HFF-Myc (cell line): ENCODE measurements at regions not wholly inside any gene's neighbourhood (a gene's known extent, or its start where the extent isn't known, plus 50 kb on each side); places are given as distances from the start of the nearest gene placed in this dataset.

Source experiments
- DNase-seq: peaks from one replicate; pipeline ENCODE4 v3.0.0-alpha.2; 2011; ENCODE audit warnings: low read depth; ENCODE audit errors: extremely low read depth
- H3K4me3 ChIP-seq: replicated peaks from 2 replicates; pipeline ENCODE4 v1.5.1; 2011; ENCODE audit warnings: low read depth, mild to moderate bottlenecking, control low read depth, low read length
- TF ChIP-seq, protein P1 (sequence below): IDR thresholded peaks from 2 replicates; pipeline ENCODE4 v1.5.1; 2012; ENCODE audit warnings: mild to moderate bottlenecking, low read depth, low read length, control low read depth; ENCODE audit errors: missing control alignments

DNA sequence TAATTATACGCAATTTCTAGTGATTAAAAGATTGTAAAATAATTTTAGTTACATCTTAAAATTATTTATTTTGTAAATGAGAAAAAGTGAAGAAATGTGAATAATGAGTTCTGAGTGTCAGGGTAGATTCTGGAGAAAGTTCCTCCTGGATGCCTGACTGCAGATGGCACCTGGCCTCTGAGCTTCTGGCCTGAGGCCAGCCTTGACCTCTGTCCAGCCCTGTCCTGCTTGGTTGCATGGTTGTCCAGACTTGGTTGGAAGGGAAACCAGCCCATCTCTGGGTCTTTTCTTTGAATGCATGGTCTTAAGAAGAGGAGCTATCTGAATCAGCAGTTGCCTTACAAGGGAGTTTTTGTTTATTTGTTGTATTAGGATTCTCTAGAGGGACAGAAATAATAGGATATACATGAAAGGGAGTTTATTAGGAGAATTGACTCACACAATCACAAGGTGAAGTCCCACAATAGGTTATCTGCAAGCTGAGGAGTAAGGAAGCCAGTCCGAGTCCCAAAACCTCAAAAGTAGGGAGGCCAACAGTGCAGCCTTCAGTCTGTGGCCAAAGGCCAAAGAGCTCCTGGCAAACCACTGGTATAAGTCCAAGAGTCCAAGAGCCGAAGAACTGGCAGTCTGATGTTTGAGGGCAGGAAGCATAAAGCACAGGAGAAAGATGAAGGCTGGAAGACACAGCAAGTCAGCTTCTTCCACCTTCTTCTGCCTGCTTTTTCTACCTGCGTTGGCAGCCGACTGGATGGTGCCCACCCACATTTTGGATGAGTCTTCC, 385.8 kb downstream of the ZNF536 start:
- no peak for DNase-seq
- TF ChIP-seq, protein P1, sequence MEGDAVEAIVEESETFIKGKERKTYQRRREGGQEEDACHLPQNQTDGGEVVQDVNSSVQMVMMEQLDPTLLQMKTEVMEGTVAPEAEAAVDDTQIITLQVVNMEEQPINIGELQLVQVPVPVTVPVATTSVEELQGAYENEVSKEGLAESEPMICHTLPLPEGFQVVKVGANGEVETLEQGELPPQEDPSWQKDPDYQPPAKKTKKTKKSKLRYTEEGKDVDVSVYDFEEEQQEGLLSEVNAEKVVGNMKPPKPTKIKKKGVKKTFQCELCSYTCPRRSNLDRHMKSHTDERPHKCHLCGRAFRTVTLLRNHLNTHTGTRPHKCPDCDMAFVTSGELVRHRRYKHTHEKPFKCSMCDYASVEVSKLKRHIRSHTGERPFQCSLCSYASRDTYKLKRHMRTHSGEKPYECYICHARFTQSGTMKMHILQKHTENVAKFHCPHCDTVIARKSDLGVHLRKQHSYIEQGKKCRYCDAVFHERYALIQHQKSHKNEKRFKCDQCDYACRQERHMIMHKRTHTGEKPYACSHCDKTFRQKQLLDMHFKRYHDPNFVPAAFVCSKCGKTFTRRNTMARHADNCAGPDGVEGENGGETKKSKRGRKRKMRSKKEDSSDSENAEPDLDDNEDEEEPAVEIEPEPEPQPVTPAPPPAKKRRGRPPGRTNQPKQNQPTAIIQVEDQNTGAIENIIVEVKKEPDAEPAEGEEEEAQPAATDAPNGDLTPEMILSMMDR = no peak
- H3K4me3 ChIP-seq = no peak overlapping the region

DNA sequence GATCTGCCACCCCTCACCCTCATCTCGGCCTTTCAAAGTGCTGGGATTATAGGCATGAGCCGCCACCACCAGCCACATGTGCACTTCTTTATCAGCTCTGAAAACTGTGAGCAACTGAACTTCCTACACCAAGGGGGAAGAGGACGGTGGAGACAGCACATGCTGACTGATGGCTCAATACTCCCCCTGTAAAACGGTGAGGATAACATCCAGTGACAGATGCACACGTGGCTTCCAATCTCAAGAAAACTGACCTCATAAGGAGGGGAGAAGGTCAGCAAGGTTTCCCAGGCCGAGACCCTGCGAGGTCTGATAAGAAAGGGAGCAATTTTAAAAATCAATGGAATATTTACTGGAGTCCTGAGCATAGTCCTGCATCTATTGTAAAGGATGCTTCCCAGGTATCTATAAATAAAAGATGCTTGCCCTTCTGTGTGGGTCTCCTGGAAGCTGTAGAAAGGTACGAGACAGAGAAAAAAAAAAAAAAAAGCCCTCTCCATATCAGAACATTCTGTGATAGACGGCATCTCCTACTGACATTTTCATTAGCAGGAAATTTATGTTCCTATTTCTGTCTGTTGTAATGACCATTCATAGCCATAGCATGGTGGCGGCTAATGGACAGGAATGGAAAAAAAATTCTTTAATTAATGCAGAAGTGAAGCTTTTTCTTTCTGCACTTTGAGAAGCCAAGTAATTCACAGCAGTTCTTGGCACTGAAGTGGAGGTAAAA, 385.1 kb downstream of the ZNF536 start:
- TF ChIP-seq, protein P1 = no peak
- DNase-seq = no peak
- no peak overlapping the region for H3K4me3 ChIP-seq

DNA sequence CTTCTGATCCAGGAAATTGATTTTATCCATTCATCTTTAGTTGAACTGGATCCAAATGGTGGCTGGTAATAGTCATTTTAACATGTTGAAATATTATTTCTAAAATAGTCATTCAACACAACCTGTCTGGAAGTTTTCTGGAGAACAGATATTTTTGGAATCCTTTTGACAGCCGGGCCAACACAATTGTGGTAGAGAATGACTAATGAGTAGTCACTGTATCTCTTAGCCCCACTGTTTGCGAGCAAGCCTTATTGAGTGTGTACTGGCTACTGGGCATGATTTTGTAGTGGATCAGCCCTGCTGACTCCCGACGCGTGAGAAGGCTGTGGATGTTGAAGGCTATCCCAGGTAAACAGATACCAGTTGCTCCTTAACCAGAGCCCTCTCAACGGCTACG, 383.4 kb downstream of the ZNF536 start:
- DNase-seq = no peak
- TF ChIP-seq, protein P1 = no peak
- no peak overlapping the region for H3K4me3 ChIP-seq

DNA sequence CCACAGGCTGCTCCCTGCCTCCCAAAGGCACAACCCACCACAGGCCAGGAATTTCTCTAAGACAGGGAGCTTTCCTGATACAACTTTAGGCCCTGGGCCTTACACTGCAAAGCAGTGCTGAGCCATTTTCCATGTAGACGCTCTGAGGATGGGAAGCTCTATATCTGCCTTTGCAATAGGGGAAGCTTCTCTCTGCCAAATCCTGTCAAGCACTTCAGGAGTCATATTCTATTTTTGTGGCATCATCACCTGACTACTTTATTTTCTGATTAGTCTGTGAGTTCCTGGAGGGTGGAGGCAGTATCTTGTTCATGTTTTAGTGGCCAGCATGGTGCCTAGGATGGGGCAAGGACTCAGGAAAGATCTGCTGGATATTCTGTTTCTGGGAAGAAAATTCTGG, 382.0 kb downstream of the ZNF536 start:
- TF ChIP-seq, protein P1 = no peak
- H3K4me3 ChIP-seq = no peak overlapping the region

DNA sequence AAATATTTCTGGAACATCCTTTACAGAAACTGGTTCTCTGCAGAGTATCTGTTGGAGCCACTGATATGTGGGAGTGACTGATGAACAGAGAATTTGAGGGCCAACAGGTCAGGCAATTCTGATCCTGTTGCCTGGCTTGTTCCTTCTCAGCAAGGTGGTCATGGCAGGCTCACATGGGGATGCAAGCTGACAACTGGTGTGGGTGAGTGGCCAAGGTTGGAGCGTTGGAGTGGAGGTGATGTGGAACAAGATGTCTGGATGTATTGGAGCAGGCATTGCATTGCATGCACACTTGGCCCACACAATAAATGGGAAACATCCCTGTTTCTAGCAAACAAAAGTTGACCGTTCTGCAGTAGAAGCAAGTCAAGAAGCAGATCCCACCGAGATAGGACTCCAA, 380.7 kb downstream of the ZNF536 start:
- no peak for DNase-seq
- TF ChIP-seq, protein P1 = no peak
- H3K4me3 ChIP-seq = no peak overlapping the region

More for the DNA sequence above, 382.0 kb downstream of the ZNF536 start:
- DNase-seq = no peak

DNA sequence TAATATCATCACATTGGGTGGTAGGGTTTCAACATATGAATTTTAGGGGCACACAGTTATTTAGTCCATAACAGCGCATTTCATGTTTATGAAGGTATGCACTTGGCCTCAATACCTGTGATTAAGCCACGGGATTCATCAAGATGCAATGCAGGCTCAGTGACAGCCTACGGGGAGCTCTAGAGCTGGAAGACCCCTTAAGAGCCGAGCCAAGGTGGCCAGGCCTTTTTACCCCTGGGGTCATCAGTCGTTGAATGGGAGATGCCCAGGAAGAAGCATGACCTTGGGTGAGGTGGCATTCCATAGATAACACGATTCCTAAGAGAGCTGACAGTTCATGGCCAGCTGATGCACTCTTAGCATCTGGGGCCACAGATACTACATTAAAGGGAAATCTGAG, 380.0 kb downstream of the ZNF536 start:
- no peak for DNase-seq
- TF ChIP-seq, protein P1 = no peak
- H3K4me3 ChIP-seq = no peak overlapping the region
